Gastrocnemius medialis (tissue), 4 donors: ENCODE measurements at regions not wholly inside any gene's neighbourhood (a gene's known extent, or its start where the extent isn't known, plus 50 kb on each side); places are given as distances from the start of the nearest gene placed in this dataset.
A peak's percentile ranks its signal among the peaks of the same experiment; 100 is the strongest.

Source experiments
- ATAC-seq, 2 donors: fragments of 150-250 bp; one replicate each; pipeline ENCODE4 v1.9.1; 2016
- DNase-seq, 2 donors: peaks; one replicate each; pipeline ENCODE4 v3.0.0-alpha.2; 2019
- H3K27ac ChIP-seq, 4 donors: fragments of 200-600 bp; sonication (generic); 1 replicate in 1 of 4; 2 replicates in 3 of 4; pipeline ENCODE4 v1.5.1; 2016 to 2018; ENCODE audit warnings: mild to moderate bottlenecking in 2 of 4, moderate library complexity in 1 of 4
- H3K27me3 ChIP-seq, 3 donors: fragments of 200-600 bp; sonication (generic) in 2 of 3; 1 replicate in 1 of 3; 2 replicates in 2 of 3; pipeline versions ENCODE4 v1.5.1 to v1.6.0; 2016 to 2019; ENCODE audit warnings: mild to moderate bottlenecking in 1 of 3, moderate library complexity in 1 of 3
- H3K36me3 ChIP-seq, 2 donors: fragments of 200-600 bp; sonication (generic) in 1 of 2; one replicate each; pipeline ENCODE4 v1.5.1; 2017 to 2018
- H3K4me1 ChIP-seq, 2 donors: fragments of 200-600 bp; sonication (generic) in 1 of 2; one replicate each; pipeline ENCODE4 v1.5.1; 2016 to 2017; ENCODE audit warnings: mild to moderate bottlenecking in 2 of 2
- H3K4me3 ChIP-seq, 4 donors: fragments of 200-600 bp; sonication (generic) in 3 of 4; 1 replicate in 1 of 4; 2 replicates in 3 of 4; pipeline ENCODE4 v1.5.1; 2016 to 2019; ENCODE audit warnings: mild to moderate bottlenecking in 2 of 4
- H3K9me3 ChIP-seq, 3 donors: fragments of 200-600 bp; sonication (generic) in 2 of 3; 1 replicate in 1 of 3; 2 replicates in 2 of 3; pipeline ENCODE4 v1.5.1; 2016 to 2019
- CTCF ChIP-seq, 5 experiments: fragments of 450-650 bp in 3 of 5; fragments of 200-600 bp in 2 of 5; sonication (generic) in 2 of 5; IDR thresholded peaks in 4 of 5; conservative IDR thresholded peaks in 1 of 5; 1 replicate in 4 of 5; 2 replicates in 1 of 5; pipeline ENCODE4 v1.5.1; 2016 to 2019; ENCODE audit warnings: antibody characterized with exemption in 5 of 5, mild to moderate bottlenecking in 3 of 5, moderate library complexity in 3 of 5
- POLR2A ChIP-seq, 2 donors: fragments of 450-650 bp; IDR thresholded peaks; one replicate each; pipeline ENCODE4 v1.6.1; 2017; ENCODE audit warnings: antibody characterized with exemption in 2 of 2, mild to moderate bottlenecking in 2 of 2, moderate library complexity in 2 of 2
- in situ Hi-C, 4 donors: fragments of 200-750 bp; cut with MboI; loops; one replicate each; pipeline versions ENCODE4 v1.15.0 to v1.8.0; 2017; ENCODE audit warnings: low sequenced_read_pairs in 4 of 4
- intact Hi-C: fragments of 100-400 bp; cut with DNase I; formaldehyde crosslinking; loops from one replicate; pipeline ENCODE4 v1.15.1; 2023; ENCODE audit warnings: low total_unique reads

GRCh38 chr2:37569986-37570679 is 101.3 kb downstream of the CDC42EP3 start:
- Histone ChIP-seq H3K4me3 (no peak overlapping the region), H3K4me1 (peaks cover 9 to 12% of the 10 kb centered on the region in 2 donors), H3K27ac (no peak overlapping the region), H3K36me3 (no peaks in the 10 kb centered on the region), H3K9me3 (no peaks in the 10 kb centered on the region), H3K27me3 (no peaks in the 10 kb centered on the region)
- TF ChIP-seq POLR2A (IDR thresholded peaks at IDR 0.05) (no peak), CTCF (IDR thresholded peaks at IDR 0.05 in 4 of 5, conservative IDR thresholded peaks at IDR 0.05 in 1 of 5) (no peak)
- no peak for ATAC-seq
- intact Hi-C loops, result no loop called here
- DNase-seq, result no peak
- in situ Hi-C loops, result no loop called here

- in situ Hi-C loops, result no loop called here
These were observed 100.5 kb downstream of the CDC42EP3 start for GRCh38 chr2:37570773-37571586.

GRCh38 chr2:37571587-37572136 is 99.8 kb downstream of the CDC42EP3 start:
- no peak overlapping the region for H3K27ac ChIP-seq
- in situ Hi-C loops, result no loop called here
- DNase-seq, result no peak
- H3K4me1 ChIP-seq, result peaks cover 7 to 9% of the 10 kb centered on the region in 2 donors
- H3K4me3 ChIP-seq, result no peak overlapping the region
- TF ChIP-seq POLR2A (IDR thresholded peaks at IDR 0.05), result no peak
- TF ChIP-seq CTCF (IDR thresholded peaks at IDR 0.05 in 4 of 5, conservative IDR thresholded peaks at IDR 0.05 in 1 of 5), result no peak
- no peaks in the 10 kb centered on the region for H3K9me3 ChIP-seq
- H3K27me3 ChIP-seq, result no peaks in the 10 kb centered on the region
- ATAC-seq, result no peak
- intact Hi-C loops, result no loop called here
- no peaks in the 10 kb centered on the region for H3K36me3 ChIP-seq

More at GRCh38 chr2:37570773-37571586, 100.5 kb downstream of the CDC42EP3 start:
- Histone ChIP-seq H3K9me3 (no peaks in the 10 kb centered on the region), H3K27me3 (no peaks in the 10 kb centered on the region), H3K36me3 (no peaks in the 10 kb centered on the region), H3K27ac (peak overlapping the region in 1 of 4 donors; percentile 11), H3K4me1 (peaks cover 9 to 10% of the 10 kb centered on the region in 2 donors), H3K4me3 (no peak overlapping the region)
- intact Hi-C loops, result no loop called here
- TF ChIP-seq CTCF (IDR thresholded peaks at IDR 0.05 in 4 of 5, conservative IDR thresholded peaks at IDR 0.05 in 1 of 5), result no peak
- DNase-seq (peak in 1 of 2 donors; percentile 46), ATAC-seq (peak; percentile 53 to 75)

- DNase-seq, result no peak
- in situ Hi-C loops (no loop called here), intact Hi-C loops (no loop called here)
- Histone ChIP-seq H3K9me3 (no peaks in the 10 kb centered on the region), H3K4me1 (peaks cover 7 to 9% of the 10 kb centered on the region in 2 donors), H3K36me3 (no peaks in the 10 kb centered on the region), H3K27me3 (no peaks in the 10 kb centered on the region), H3K4me3 (no peak overlapping the region), H3K27ac (no peak overlapping the region)
- TF ChIP-seq POLR2A (IDR thresholded peaks at IDR 0.05) (no peak), CTCF (IDR thresholded peaks at IDR 0.05 in 4 of 5, conservative IDR thresholded peaks at IDR 0.05 in 1 of 5) (no peak)
- ATAC-seq, result no peak
These were observed 97.7 kb downstream of the CDC42EP3 start for GRCh38 chr2:37573451-37574388.
